Neuronal stem cell (in vitro differentiated cells): ENCODE measurements at regions not wholly inside any gene's neighbourhood (a gene's known extent, or its start where the extent isn't known, plus 50 kb on each side); places are given as distances from the start of the nearest gene placed in this dataset.

ENCODE experiments used
- DNase-seq: peaks from one replicate; pipeline ENCODE4 v3.0.0-alpha.2; 2013; ENCODE audit warnings: low spot score
- H2AFZ ChIP-seq: one replicate; pipeline ENCODE4 v1.6.1; 2013; ENCODE audit warnings: mild to moderate bottlenecking, low read length, inconsistent platforms
- H2AK5ac ChIP-seq: 2 replicates; pipeline ENCODE4 v1.6.1; 2013; ENCODE audit warnings: low read depth, mild to moderate bottlenecking, inconsistent platforms, low read length, moderate library complexity, mixed read lengths
- H2BK120ac ChIP-seq: 2 replicates; pipeline ENCODE4 v1.6.1; 2013; ENCODE audit warnings: low read depth, mild to moderate bottlenecking, inconsistent platforms, low read length, moderate library complexity, mixed read lengths
- H2BK12ac ChIP-seq: one replicate; pipeline ENCODE4 v1.6.1; 2013; ENCODE audit warnings: low read length, inconsistent platforms
- H2BK15ac ChIP-seq: 2 replicates; pipeline ENCODE4 v1.6.1; 2013; ENCODE audit warnings: mild to moderate bottlenecking, low read length, inconsistent platforms, mixed read lengths
- H2BK5ac ChIP-seq: one replicate; pipeline ENCODE4 v1.6.1; 2013; ENCODE audit warnings: inconsistent platforms, mild to moderate bottlenecking, low read length, moderate library complexity
- H3K14ac ChIP-seq: one replicate; pipeline ENCODE4 v1.6.1; 2013; ENCODE audit warnings: low read length, inconsistent platforms
- H3K18ac ChIP-seq: 2 replicates; pipeline ENCODE4 v1.6.1; 2013; ENCODE audit warnings: low read length, inconsistent platforms
- H3K23ac ChIP-seq: 2 replicates; pipeline ENCODE4 v1.6.1; 2013; ENCODE audit warnings: low read depth, mild to moderate bottlenecking, mixed read lengths, low read length, inconsistent platforms; ENCODE audit not compliant: poor library complexity
- H3K27ac ChIP-seq: replicated peaks from 3 replicates; pipeline ENCODE4 v1.5.1; 2013; ENCODE audit warnings: low read length, inconsistent platforms
- H3K27me3 ChIP-seq, 3 experiments: 2 replicates each; pipeline ENCODE4 v1.6.1; 2013; ENCODE audit warnings: low read length in 3 of 3, mild to moderate bottlenecking in 2 of 3, inconsistent platforms in 1 of 3, low read depth in 1 of 3, mixed read lengths in 1 of 3, moderate library complexity in 1 of 3; ENCODE audit not compliant: control insufficient read depth in 3 of 3, insufficient read depth in 3 of 3
- H3K36me3 ChIP-seq, 2 donors: replicated peaks in 1 of 2; 2 replicates each; pipeline ENCODE4 v1.6.1; 2013; ENCODE audit warnings: low read length in 2 of 2; ENCODE audit not compliant: control insufficient read depth in 2 of 2, insufficient read depth in 2 of 2
- H3K4ac ChIP-seq: 2 replicates; pipeline ENCODE4 v1.6.1; 2013; ENCODE audit warnings: inconsistent platforms, mild to moderate bottlenecking, low read length, moderate library complexity
- H3K4me1 ChIP-seq, 2 donors: 1 replicate in 1 of 2; 2 replicates in 1 of 2; pipeline ENCODE4 v1.6.1; 2013; ENCODE audit warnings: low read length in 2 of 2, low read depth in 1 of 2; ENCODE audit not compliant: control insufficient read depth in 2 of 2, insufficient read depth in 1 of 2
- H3K4me2 ChIP-seq: one replicate; pipeline ENCODE4 v1.6.1; 2013; ENCODE audit warnings: mild to moderate bottlenecking, low read length, inconsistent platforms; ENCODE audit not compliant: insufficient read depth, poor library complexity, severe bottlenecking
- H3K4me3 ChIP-seq, 2 donors: 2 replicates each; pipeline ENCODE4 v1.5.1; 2013; ENCODE audit warnings: low read length in 2 of 2, mild to moderate bottlenecking in 2 of 2, inconsistent platforms in 1 of 2, moderate library complexity in 1 of 2
- H3K79me1 ChIP-seq: one replicate; pipeline ENCODE4 v1.6.1; 2013; ENCODE audit warnings: low read depth, mild to moderate bottlenecking, inconsistent platforms, low read length, moderate library complexity
- H3K9ac ChIP-seq: one replicate; pipeline ENCODE4 v1.6.1; 2013; ENCODE audit warnings: mild to moderate bottlenecking, low read depth, low read length, inconsistent platforms; ENCODE audit not compliant: poor library complexity
- H3K9me3 ChIP-seq, 2 donors: replicated peaks in 1 of 2; 2 replicates each; pipeline versions ENCODE3 to v1.6.1; 2013; ENCODE audit warnings: low read length in 2 of 2, mild to moderate bottlenecking in 2 of 2, inconsistent platforms in 1 of 2, low read depth in 1 of 2, mixed read lengths in 1 of 2, moderate library complexity in 1 of 2; ENCODE audit not compliant: control insufficient read depth in 2 of 2, insufficient read depth in 1 of 2
- H4K8ac ChIP-seq: one replicate; pipeline ENCODE4 v1.6.1; 2013; ENCODE audit warnings: low read depth, mild to moderate bottlenecking, inconsistent platforms, low read length, moderate library complexity
- H4K91ac ChIP-seq: one replicate; pipeline ENCODE4 v1.6.1; 2013; ENCODE audit warnings: low read length, low read depth, mild to moderate bottlenecking, inconsistent platforms; ENCODE audit not compliant: poor library complexity
- WGBS, 2 donors: extraction: QIAGEN DNeasy Blood & Tissue Kit; methylation state at CpG; one replicate each; pipeline ENCODE4 v1.1.7; 2013; ENCODE audit warnings: missing lambda C conversion rate in 2 of 2, mixed read lengths in 1 of 2; ENCODE audit not compliant: insufficient read length in 2 of 2, insufficient replicate concordance in 1 of 2; ENCODE audit errors: extremely low coverage in 2 of 2; 5-methylcytosine and 5-hydroxymethylcytosine counted together

DNA sequence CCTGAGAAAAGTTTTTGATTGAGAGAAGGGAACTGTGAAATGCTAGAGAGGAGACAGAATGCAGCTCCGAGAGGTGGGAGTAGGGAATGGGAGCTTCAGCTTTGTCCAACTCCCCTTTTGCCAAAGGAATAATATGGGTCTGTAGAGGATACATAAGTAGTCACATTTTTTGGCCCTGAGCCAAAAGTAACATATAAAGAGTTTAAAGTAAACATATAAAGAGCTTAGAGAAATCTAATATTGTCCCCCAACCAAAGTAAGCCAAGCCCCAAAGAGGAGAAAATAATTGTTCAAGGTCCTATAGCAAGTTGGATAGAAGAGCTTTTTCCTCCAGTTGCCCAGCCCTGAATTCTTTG lies 215.1 kb downstream of the TMEM114 start:
- Histone ChIP-seq H3K4me1 (peaks cover 0 to 9% of the 10 kb centered on the region in 2 donors), H2AK5ac (no peak overlapping the region), H2BK15ac (no peak overlapping the region), H3K18ac (no peak overlapping the region), H3K27ac (no peak overlapping the region), H3K4ac (no peak overlapping the region), H3K9ac (no peak overlapping the region), H3K9me3 (no peaks in the 10 kb centered on the region), H3K14ac (no peak overlapping the region), H3K4me2 (no peak overlapping the region), H4K8ac (no peak overlapping the region), H3K4me3 (no peak overlapping the region), H2BK120ac (no peak overlapping the region), H2AFZ (no peak overlapping the region), H4K91ac (no peak overlapping the region), H2BK5ac (no peak overlapping the region), H2BK12ac (no peak overlapping the region), H3K36me3 (no peaks in the 10 kb centered on the region), H3K79me1 (no peaks in the 10 kb centered on the region), H3K27me3 (no peaks in the 10 kb centered on the region), H3K23ac (no peak overlapping the region)
- DNase-seq: no peak
- WGBS, 2 donors: no CpG with 5 or more reads among the region's 1 CpG

- Histone ChIP-seq H3K14ac (no peak overlapping the region), H3K27me3 (no peaks in the 10 kb centered on the region), H3K4me1 (peaks cover 0 to 7% of the 10 kb centered on the region in 2 donors), H3K4me3 (no peak overlapping the region), H3K23ac (no peak overlapping the region), H2AK5ac (no peak overlapping the region), H3K27ac (no peak overlapping the region), H3K36me3 (no peaks in the 10 kb centered on the region), H3K79me1 (no peaks in the 10 kb centered on the region), H2BK15ac (no peak overlapping the region), H3K9me3 (no peaks in the 10 kb centered on the region), H3K4me2 (no peak overlapping the region), H3K18ac (no peak overlapping the region), H2BK5ac (no peak overlapping the region), H2AFZ (no peak overlapping the region), H2BK12ac (no peak overlapping the region), H4K91ac (no peak overlapping the region), H3K9ac (no peak overlapping the region), H3K4ac (no peak overlapping the region), H2BK120ac (no peak overlapping the region), H4K8ac (no peak overlapping the region)
- no peak for DNase-seq
- WGBS, 2 donors: no CpG with 5 or more reads among the region's 8 CpGs
Measured at GRCh38 chr16:8374586-8375231, 215.6 kb downstream of the TMEM114 start.

GRCh38 chr16:8373676-8374431 lies 216.5 kb downstream of the TMEM114 start:
- H2AFZ ChIP-seq: no peak overlapping the region
- no peak overlapping the region for H4K8ac ChIP-seq
- no peak overlapping the region for H2BK120ac ChIP-seq
- no peaks in the 10 kb centered on the region for H3K27me3 ChIP-seq
- peak overlapping the region; percentile 48 for H3K27ac ChIP-seq
- H3K79me1 ChIP-seq: no peaks in the 10 kb centered on the region
- no peak overlapping the region for H3K4me3 ChIP-seq
- peak; percentile 26 for DNase-seq
- no peak overlapping the region for H2AK5ac ChIP-seq
- no peaks in the 10 kb centered on the region for H3K36me3 ChIP-seq
- H3K14ac ChIP-seq: no peak overlapping the region
- no CpG with 5 or more reads among the region's 6 CpGs for WGBS, 2 donors
- no peak overlapping the region for H2BK12ac ChIP-seq
- no peak overlapping the region for H3K18ac ChIP-seq
- no peak overlapping the region for H3K9ac ChIP-seq
- no peak overlapping the region for H2BK5ac ChIP-seq
- peaks cover 0 to 7% of the 10 kb centered on the region in 2 donors for H3K4me1 ChIP-seq
- H3K9me3 ChIP-seq: no peaks in the 10 kb centered on the region
- H3K4me2 ChIP-seq: no peak overlapping the region
- H2BK15ac ChIP-seq: no peak overlapping the region
- H3K23ac ChIP-seq: no peak overlapping the region
- H4K91ac ChIP-seq: no peak overlapping the region
- H3K4ac ChIP-seq: no peak overlapping the region

- Histone ChIP-seq H4K8ac (no peak overlapping the region), H3K14ac (no peak overlapping the region), H3K4me3 (no peak overlapping the region), H3K23ac (no peak overlapping the region), H3K4me2 (no peak overlapping the region), H2BK120ac (no peak overlapping the region), H4K91ac (no peak overlapping the region), H3K9ac (no peak overlapping the region), H3K36me3 (no peaks in the 10 kb centered on the region), H3K4me1 (peaks cover 0 to 7% of the 10 kb centered on the region in 2 donors), H3K9me3 (no peaks in the 10 kb centered on the region), H2BK5ac (no peak overlapping the region), H3K4ac (no peak overlapping the region), H3K79me1 (no peaks in the 10 kb centered on the region), H3K18ac (no peak overlapping the region), H2AK5ac (no peak overlapping the region), H2BK12ac (no peak overlapping the region), H2BK15ac (no peak overlapping the region), H3K27me3 (no peaks in the 10 kb centered on the region), H3K27ac (no peak overlapping the region), H2AFZ (no peak overlapping the region)
- DNase-seq: no peak
- no CpG with 5 or more reads among the region's 3 CpGs for WGBS, 2 donors
Measured at GRCh38 chr16:8372141-8372540, 218.2 kb downstream of the TMEM114 start.
